IPS-15b (cell line): ENCODE measurements at regions not wholly inside any gene's neighbourhood (a gene's known extent, or its start where the extent isn't known, plus 50 kb on each side); places are given as distances from the start of the nearest gene placed in this dataset.

Experiments
- H3K27me3 ChIP-seq: one replicate; pipeline ENCODE4 v1.6.1; 2013; ENCODE audit warnings: low read length; ENCODE audit not compliant: control insufficient read depth, insufficient read depth
- H3K36me3 ChIP-seq: one replicate; pipeline ENCODE4 v1.6.1; 2013; ENCODE audit warnings: low read length; ENCODE audit not compliant: control insufficient read depth, insufficient read depth
- H3K4me1 ChIP-seq: one replicate; pipeline ENCODE4 v1.6.1; 2013; ENCODE audit warnings: mild to moderate bottlenecking, low read length; ENCODE audit not compliant: control insufficient read depth, insufficient read depth
- H3K4me3 ChIP-seq: one replicate; pipeline ENCODE4 v1.5.1; 2013; ENCODE audit warnings: low read depth, low read length
- H3K9ac ChIP-seq: one replicate; pipeline ENCODE4 v1.6.1; 2013; ENCODE audit warnings: low read depth, mild to moderate bottlenecking, low read length
- H3K9me3 ChIP-seq: one replicate; pipeline ENCODE4 v1.6.1; 2013; ENCODE audit warnings: mild to moderate bottlenecking, low read length; ENCODE audit not compliant: control insufficient read depth, insufficient read depth

- no peak overlapping the region for H3K4me3 ChIP-seq
- H3K27me3 ChIP-seq: peaks cover 21% of the 10 kb centered on the region
- no peaks in the 10 kb centered on the region for H3K36me3 ChIP-seq
- no peak overlapping the region for H3K9ac ChIP-seq
- peaks cover 6% of the 10 kb centered on the region for H3K4me1 ChIP-seq
- no peaks in the 10 kb centered on the region for H3K9me3 ChIP-seq
These were observed 70.6 kb upstream of the SLC24A4 start for GRCh38 chr14:92252323-92252722.

- Histone ChIP-seq H3K36me3 (no peaks in the 10 kb centered on the region), H3K4me3 (peak overlapping the region; percentile 22), H3K9ac (no peak overlapping the region), H3K4me1 (peaks cover 6% of the 10 kb centered on the region), H3K9me3 (no peaks in the 10 kb centered on the region), H3K27me3 (peaks cover 21% of the 10 kb centered on the region)
These were observed 69.5 kb upstream of the SLC24A4 start for GRCh38 chr14:92253381-92253894.

GRCh38 chr14:92254786-92255185 lies 68.2 kb upstream of the SLC24A4 start:
- Histone ChIP-seq H3K4me3 (peak overlapping the region; percentile 11), H3K27me3 (peaks cover 21% of the 10 kb centered on the region), H3K4me1 (peaks cover 6% of the 10 kb centered on the region), H3K36me3 (no peaks in the 10 kb centered on the region), H3K9ac (no peak overlapping the region), H3K9me3 (no peaks in the 10 kb centered on the region)

GRCh38 chr14:92258934-92259333 lies 64.0 kb upstream of the SLC24A4 start:
- no peaks in the 10 kb centered on the region for H3K9me3 ChIP-seq
- peaks cover 17% of the 10 kb centered on the region for H3K27me3 ChIP-seq
- no peaks in the 10 kb centered on the region for H3K36me3 ChIP-seq
- no peak overlapping the region for H3K4me3 ChIP-seq
- no peaks in the 10 kb centered on the region for H3K4me1 ChIP-seq
- no peak overlapping the region for H3K9ac ChIP-seq

- no peaks in the 10 kb centered on the region for H3K4me1 ChIP-seq
- H3K36me3 ChIP-seq: no peaks in the 10 kb centered on the region
- no peaks in the 10 kb centered on the region for H3K9me3 ChIP-seq
- H3K4me3 ChIP-seq: no peak overlapping the region
- peaks cover 11% of the 10 kb centered on the region for H3K27me3 ChIP-seq
- no peak overlapping the region for H3K9ac ChIP-seq
These were observed 63.2 kb upstream of the SLC24A4 start for GRCh38 chr14:92259613-92260357.

- H3K27me3 ChIP-seq: no peaks in the 10 kb centered on the region
- H3K9ac ChIP-seq: no peak overlapping the region
- no peaks in the 10 kb centered on the region for H3K36me3 ChIP-seq
- H3K4me1 ChIP-seq: no peaks in the 10 kb centered on the region
- H3K9me3 ChIP-seq: no peaks in the 10 kb centered on the region
- no peak overlapping the region for H3K4me3 ChIP-seq
These were observed 59.3 kb upstream of the SLC24A4 start for GRCh38 chr14:92263681-92264080.

- Histone ChIP-seq H3K27me3 (no peaks in the 10 kb centered on the region), H3K9me3 (no peaks in the 10 kb centered on the region), H3K36me3 (no peaks in the 10 kb centered on the region), H3K4me3 (no peak overlapping the region), H3K9ac (no peak overlapping the region), H3K4me1 (no peaks in the 10 kb centered on the region)
These were observed 58.8 kb upstream of the SLC24A4 start for GRCh38 chr14:92264195-92264594.

GRCh38 chr14:92266216-92266615 lies 56.7 kb upstream of the SLC24A4 start:
- H3K36me3 ChIP-seq: no peaks in the 10 kb centered on the region
- no peak overlapping the region for H3K9ac ChIP-seq
- no peaks in the 10 kb centered on the region for H3K4me1 ChIP-seq
- H3K27me3 ChIP-seq: no peaks in the 10 kb centered on the region
- no peaks in the 10 kb centered on the region for H3K9me3 ChIP-seq
- H3K4me3 ChIP-seq: no peak overlapping the region
